ENCODE measurements at regions not wholly inside any gene's neighbourhood (a gene's known extent, or its start where the extent isn't known, plus 50 kb on each side); places are given as distances from the start of the nearest gene placed in this dataset.

DNA sequence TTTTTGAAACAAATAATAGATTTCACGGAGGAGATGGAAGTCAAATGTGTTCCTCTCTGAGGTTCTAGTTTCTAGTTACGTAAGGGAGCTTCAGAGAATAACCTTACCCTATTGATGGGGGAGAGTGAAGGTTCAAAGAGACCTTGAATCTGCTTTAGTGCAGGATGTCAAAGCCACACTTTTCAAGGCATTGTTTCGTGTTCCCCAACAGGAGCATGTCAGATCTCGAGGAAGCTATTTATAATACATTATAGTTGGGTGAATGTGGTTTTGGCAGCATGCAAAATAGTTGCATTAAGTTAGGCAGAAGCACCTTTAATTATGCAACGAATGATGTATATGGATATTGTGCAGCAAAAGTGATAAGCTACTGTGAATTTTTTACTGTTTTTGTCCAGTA, 614.9 kb downstream of the SLC16A7 start:
- no peak for TF ChIP-seq POLR2AphosphoS5 (IDR thresholded peaks at IDR 0.05; ENCODE audit: low read depth, low read length)
- no peak for TF ChIP-seq POLR2A (IDR thresholded peaks at IDR 0.05; ENCODE audit: low read depth, low read length)
